ENCODE measurements at regions not wholly inside any gene's neighbourhood (a gene's known extent, or its start where the extent isn't known, plus 50 kb on each side); places are given as distances from the start of the nearest gene placed in this dataset.

DNA sequence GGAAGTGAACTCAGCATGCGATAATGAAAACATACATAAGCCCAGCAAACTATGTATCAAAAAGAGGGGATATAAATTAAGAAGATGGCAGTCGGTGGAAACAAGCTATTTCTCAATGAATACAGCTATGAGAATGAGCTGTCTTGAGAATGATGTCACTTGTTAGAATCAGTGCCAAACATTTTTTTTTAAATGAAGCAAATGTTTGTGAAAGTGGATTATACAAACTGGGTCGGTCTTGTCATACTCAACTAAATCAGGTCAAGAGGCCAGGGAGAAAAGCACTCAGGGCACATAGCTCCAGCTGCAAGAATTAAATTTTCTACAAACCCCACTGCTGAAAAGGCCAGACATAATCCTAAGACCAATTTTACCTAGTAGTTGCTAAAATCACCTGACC lies 1048.4 kb downstream of the SLITRK1 start:
- H3K4me3 ChIP-seq (ENCODE audit: low read depth, low read length) = no peak overlapping the region
- no peak overlapping the region for H3K9ac ChIP-seq (ENCODE audit: low read depth, low read length)
- H3K36me3 ChIP-seq (ENCODE audit: control insufficient read depth, insufficient read depth, low read length) = no peaks in the 10 kb centered on the region
- no peaks in the 10 kb centered on the region for H3K27me3 ChIP-seq (ENCODE audit: control insufficient read depth, insufficient read depth, low read length)
- no peaks in the 10 kb centered on the region for H3K9me3 ChIP-seq (ENCODE audit: control insufficient read depth, insufficient read depth, low read length)
- H3K4me1 ChIP-seq (ENCODE audit: control insufficient read depth, insufficient read depth, low read length) = no peaks in the 10 kb centered on the region

DNA sequence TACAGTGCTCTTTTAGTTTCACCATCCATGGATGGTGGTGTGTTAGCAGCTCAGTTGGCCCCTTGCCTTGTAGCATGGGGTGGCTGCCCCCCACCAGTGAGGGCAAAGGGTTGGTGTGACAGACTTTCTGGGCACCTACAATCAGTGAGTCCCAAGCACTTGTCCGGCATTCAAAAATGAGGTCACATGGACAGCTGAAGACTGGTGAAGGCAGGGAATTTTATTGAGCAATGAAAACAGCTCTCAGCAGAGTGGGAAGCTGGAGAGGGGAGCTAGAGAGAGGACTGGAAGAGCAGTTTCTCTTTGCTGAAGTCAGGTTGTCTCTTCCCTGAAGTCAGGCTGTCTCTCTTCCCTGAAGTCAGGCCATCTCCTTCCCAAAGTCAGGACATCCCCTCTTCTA lies 1053.2 kb downstream of the SLITRK1 start:
- Histone ChIP-seq H3K4me1 (ENCODE audit: control insufficient read depth, insufficient read depth, low read length) (no peaks in the 10 kb centered on the region), H3K27me3 (ENCODE audit: control insufficient read depth, insufficient read depth, low read length) (no peaks in the 10 kb centered on the region), H3K9me3 (ENCODE audit: control insufficient read depth, insufficient read depth, low read length) (no peaks in the 10 kb centered on the region), H3K36me3 (ENCODE audit: control insufficient read depth, insufficient read depth, low read length) (no peaks in the 10 kb centered on the region), H3K9ac (ENCODE audit: low read depth, low read length) (no peak overlapping the region), H3K4me3 (ENCODE audit: low read depth, low read length) (no peak overlapping the region)

DNA sequence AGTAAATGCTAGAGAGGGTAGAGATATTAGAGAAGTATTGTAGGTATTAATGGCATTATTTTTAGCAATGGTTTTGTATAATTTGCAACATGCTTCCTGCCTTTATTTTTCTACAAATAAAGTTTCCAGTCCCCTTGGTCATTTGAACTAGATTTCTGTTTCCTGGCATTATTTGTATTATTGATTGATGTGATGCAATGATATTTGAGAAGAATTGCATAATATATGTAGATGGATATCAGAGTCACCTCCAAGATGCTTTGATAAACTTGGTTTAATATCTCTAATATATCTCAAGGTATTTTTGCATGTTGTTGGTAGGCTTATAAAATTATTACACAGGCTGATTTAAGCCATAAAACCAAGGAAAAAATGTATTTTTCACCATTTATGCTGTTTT lies 1054.5 kb downstream of the SLITRK1 start:
- no peaks in the 10 kb centered on the region for H3K4me1 ChIP-seq (ENCODE audit: control insufficient read depth, insufficient read depth, low read length)
- H3K36me3 ChIP-seq (ENCODE audit: control insufficient read depth, insufficient read depth, low read length) = no peaks in the 10 kb centered on the region
- H3K9me3 ChIP-seq (ENCODE audit: control insufficient read depth, insufficient read depth, low read length) = no peaks in the 10 kb centered on the region
- no peaks in the 10 kb centered on the region for H3K27me3 ChIP-seq (ENCODE audit: control insufficient read depth, insufficient read depth, low read length)
- H3K9ac ChIP-seq (ENCODE audit: low read depth, low read length) = no peak overlapping the region
- no peak overlapping the region for H3K4me3 ChIP-seq (ENCODE audit: low read depth, low read length)

DNA sequence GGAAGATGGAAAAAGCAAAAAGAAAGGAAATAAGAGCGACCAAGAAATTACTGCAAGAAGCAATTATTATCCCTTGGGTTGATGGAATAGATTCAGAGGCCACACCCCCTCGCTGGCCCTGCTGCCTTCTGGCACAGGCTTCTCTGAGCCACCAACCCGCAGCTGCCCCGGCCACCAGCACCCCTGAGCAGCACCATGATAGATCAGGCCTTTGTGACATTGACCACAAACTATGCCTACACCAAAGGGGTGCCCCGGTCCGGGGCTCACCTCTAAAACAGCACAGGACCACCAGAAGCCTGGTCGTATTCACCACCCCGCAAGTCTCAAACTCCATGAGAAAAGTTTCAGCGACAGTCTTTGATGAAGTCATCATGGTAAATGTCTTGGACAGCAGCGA lies 1059.3 kb downstream of the SLITRK1 start:
- Histone ChIP-seq H3K27me3 (ENCODE audit: control insufficient read depth, insufficient read depth, low read length) (no peaks in the 10 kb centered on the region), H3K9ac (ENCODE audit: low read depth, low read length) (no peak overlapping the region), H3K4me1 (ENCODE audit: control insufficient read depth, insufficient read depth, low read length) (no peaks in the 10 kb centered on the region)

DNA sequence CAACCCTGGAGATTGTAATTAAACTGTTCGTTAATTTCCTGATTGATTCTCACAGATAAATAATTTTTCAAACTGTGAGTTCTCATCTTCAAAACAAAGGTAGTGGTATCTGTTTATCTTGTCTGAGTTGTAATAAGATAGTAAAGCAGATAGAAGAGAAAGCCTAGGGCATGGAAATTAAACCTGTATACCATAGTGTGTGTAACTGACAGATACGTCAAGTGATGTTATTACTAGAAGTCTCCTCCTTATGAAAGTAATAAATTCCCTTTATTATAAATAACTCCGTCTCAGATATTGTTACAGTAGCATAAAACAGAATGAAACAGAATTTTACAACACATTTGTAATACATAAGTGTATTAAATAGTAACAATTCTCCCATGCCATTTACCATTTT lies 1065.1 kb downstream of the SLITRK1 start:
- H3K9ac ChIP-seq (ENCODE audit: low read depth, low read length) = no peak overlapping the region
- no peaks in the 10 kb centered on the region for H3K9me3 ChIP-seq (ENCODE audit: control insufficient read depth, insufficient read depth, low read length)
- H3K4me1 ChIP-seq (ENCODE audit: control insufficient read depth, insufficient read depth, low read length) = no peaks in the 10 kb centered on the region
- no peaks in the 10 kb centered on the region for H3K27me3 ChIP-seq (ENCODE audit: control insufficient read depth, insufficient read depth, low read length)
- no peak overlapping the region for H3K4me3 ChIP-seq (ENCODE audit: low read depth, low read length)
- no peaks in the 10 kb centered on the region for H3K36me3 ChIP-seq (ENCODE audit: control insufficient read depth, insufficient read depth, low read length)

More for the DNA sequence above, 1059.3 kb downstream of the SLITRK1 start:
- Histone ChIP-seq H3K4me3 (ENCODE audit: low read depth, low read length) (no peak overlapping the region), H3K9me3 (ENCODE audit: control insufficient read depth, insufficient read depth, low read length) (no peaks in the 10 kb centered on the region), H3K36me3 (ENCODE audit: control insufficient read depth, insufficient read depth, low read length) (no peaks in the 10 kb centered on the region)

DNA sequence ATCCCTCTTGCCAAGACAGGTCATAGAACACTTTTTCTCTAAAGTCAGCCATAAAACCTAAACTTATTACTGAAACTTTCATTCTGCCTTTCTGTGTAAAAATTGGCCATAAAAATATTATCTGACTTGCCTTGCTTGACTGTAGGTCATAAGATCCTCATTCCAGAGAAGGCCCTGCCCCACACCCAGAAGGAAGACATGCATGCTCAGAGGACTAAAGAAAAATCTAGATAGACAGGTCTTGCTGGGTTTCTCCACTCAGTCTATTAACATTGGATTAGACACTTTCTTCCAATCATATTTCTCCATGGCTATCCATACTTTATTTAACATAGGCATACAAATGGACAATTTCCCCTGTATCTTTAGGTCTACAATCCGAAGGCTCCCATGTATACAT lies 1066.5 kb downstream of the SLITRK1 start:
- peaks cover 2% of the 10 kb centered on the region for H3K9me3 ChIP-seq (ENCODE audit: control insufficient read depth, insufficient read depth, low read length)
- no peak overlapping the region for H3K4me3 ChIP-seq (ENCODE audit: low read depth, low read length)

DNA sequence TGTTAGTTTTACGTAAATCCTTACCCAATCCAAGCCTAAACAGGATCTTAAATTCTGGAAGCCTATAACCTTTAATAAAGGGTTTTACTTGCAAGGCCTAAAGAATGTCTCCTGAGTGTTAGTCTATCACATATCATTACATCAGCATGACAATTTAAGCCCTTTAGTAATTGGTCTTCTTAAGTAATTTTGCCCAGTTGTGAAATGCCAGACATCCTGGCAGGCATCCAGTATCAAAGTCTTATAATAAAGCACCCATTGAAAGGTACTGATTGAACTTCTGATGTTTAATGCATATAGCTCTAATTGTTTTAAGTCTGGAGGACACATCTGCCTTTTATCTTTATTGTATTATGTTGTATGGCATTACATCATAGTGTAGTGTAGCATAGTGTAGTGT lies 1078.9 kb downstream of the SLITRK1 start:
- no peaks in the 10 kb centered on the region for H3K36me3 ChIP-seq (ENCODE audit: control insufficient read depth, insufficient read depth, low read length)
- H3K4me1 ChIP-seq (ENCODE audit: control insufficient read depth, insufficient read depth, low read length) = no peaks in the 10 kb centered on the region
- H3K9me3 ChIP-seq (ENCODE audit: control insufficient read depth, insufficient read depth, low read length) = no peaks in the 10 kb centered on the region
- no peaks in the 10 kb centered on the region for H3K27me3 ChIP-seq (ENCODE audit: control insufficient read depth, insufficient read depth, low read length)
- no peak overlapping the region for H3K9ac ChIP-seq (ENCODE audit: low read depth, low read length)
- H3K4me3 ChIP-seq (ENCODE audit: low read depth, low read length) = no peak overlapping the region

More for the DNA sequence above, 1066.5 kb downstream of the SLITRK1 start:
- Histone ChIP-seq H3K4me1 (ENCODE audit: control insufficient read depth, insufficient read depth, low read length) (no peaks in the 10 kb centered on the region), H3K9ac (ENCODE audit: low read depth, low read length) (no peak overlapping the region), H3K27me3 (ENCODE audit: control insufficient read depth, insufficient read depth, low read length) (no peaks in the 10 kb centered on the region), H3K36me3 (ENCODE audit: control insufficient read depth, insufficient read depth, low read length) (no peaks in the 10 kb centered on the region)

DNA sequence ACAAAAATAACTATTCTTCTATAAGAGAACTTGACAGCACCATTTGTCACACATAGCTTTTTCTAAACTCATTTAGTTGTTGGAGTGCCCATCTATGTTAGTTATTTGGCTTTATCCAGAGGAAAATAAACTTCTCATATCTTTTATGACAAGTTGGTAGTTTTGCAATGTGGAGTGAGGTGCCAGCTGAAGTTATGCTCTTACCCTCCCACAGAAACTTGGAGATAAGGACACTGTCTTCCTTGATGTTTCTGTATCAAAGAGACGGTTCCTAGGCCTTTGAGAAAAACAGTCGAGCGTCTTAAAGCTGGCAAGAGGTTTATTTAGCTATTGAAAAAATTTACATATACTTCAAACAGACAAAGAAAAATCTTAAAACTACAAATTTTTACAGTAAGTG lies 1079.7 kb downstream of the SLITRK1 start:
- no peaks in the 10 kb centered on the region for H3K9me3 ChIP-seq (ENCODE audit: control insufficient read depth, insufficient read depth, low read length)
- no peak overlapping the region for H3K9ac ChIP-seq (ENCODE audit: low read depth, low read length)
- no peaks in the 10 kb centered on the region for H3K27me3 ChIP-seq (ENCODE audit: control insufficient read depth, insufficient read depth, low read length)
- H3K36me3 ChIP-seq (ENCODE audit: control insufficient read depth, insufficient read depth, low read length) = no peaks in the 10 kb centered on the region
- no peak overlapping the region for H3K4me3 ChIP-seq (ENCODE audit: low read depth, low read length)
- no peaks in the 10 kb centered on the region for H3K4me1 ChIP-seq (ENCODE audit: control insufficient read depth, insufficient read depth, low read length)

DNA sequence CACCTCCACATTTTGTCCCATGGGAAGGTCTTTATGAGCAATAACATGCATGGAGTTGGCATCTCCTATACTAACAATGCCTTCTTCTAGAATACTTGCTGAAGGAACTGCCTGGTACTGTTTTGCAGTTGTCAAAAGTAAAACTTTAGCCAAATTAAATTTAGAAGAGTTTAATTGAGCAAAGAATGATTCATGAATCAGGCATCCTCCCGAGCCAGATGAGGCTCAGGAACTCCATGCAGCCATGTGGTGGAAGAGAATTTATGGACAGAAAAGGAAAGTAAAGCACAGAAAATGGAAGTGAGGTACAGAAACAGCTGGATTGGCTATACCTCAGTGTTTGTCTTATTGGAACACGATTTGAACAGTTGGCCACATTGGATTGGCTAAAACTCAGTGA lies 1081.9 kb downstream of the SLITRK1 start:
- Histone ChIP-seq H3K4me3 (ENCODE audit: low read depth, low read length) (no peak overlapping the region), H3K9me3 (ENCODE audit: control insufficient read depth, insufficient read depth, low read length) (no peaks in the 10 kb centered on the region), H3K4me1 (ENCODE audit: control insufficient read depth, insufficient read depth, low read length) (no peaks in the 10 kb centered on the region), H3K9ac (ENCODE audit: low read depth, low read length) (no peak overlapping the region), H3K36me3 (ENCODE audit: control insufficient read depth, insufficient read depth, low read length) (no peaks in the 10 kb centered on the region), H3K27me3 (ENCODE audit: control insufficient read depth, insufficient read depth, low read length) (no peaks in the 10 kb centered on the region)

DNA sequence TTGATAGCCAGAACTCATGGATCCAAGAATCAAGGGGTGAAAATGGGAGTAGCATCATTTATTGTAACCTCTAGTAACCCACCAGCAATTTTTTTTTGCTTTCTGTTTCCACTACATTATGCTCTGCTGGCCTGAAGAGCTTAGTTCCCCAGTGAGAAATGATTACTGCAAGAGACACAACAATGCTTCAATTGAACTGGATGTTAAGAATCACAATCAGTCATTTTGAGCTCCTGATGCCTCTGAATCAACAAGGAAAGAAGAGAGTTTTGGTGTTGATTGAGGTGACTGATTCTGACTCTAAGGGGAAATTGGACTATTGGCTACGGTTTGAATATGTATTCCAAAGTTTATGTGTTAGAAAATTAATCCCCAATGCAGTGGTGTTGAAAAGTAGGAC lies 1084.4 kb downstream of the SLITRK1 start:
- Histone ChIP-seq H3K4me3 (ENCODE audit: low read depth, low read length) (no peak overlapping the region), H3K9ac (ENCODE audit: low read depth, low read length) (no peak overlapping the region), H3K27me3 (ENCODE audit: control insufficient read depth, insufficient read depth, low read length) (no peaks in the 10 kb centered on the region), H3K9me3 (ENCODE audit: control insufficient read depth, insufficient read depth, low read length) (no peaks in the 10 kb centered on the region), H3K36me3 (ENCODE audit: control insufficient read depth, insufficient read depth, low read length) (no peaks in the 10 kb centered on the region), H3K4me1 (ENCODE audit: control insufficient read depth, insufficient read depth, low read length) (no peaks in the 10 kb centered on the region)

DNA sequence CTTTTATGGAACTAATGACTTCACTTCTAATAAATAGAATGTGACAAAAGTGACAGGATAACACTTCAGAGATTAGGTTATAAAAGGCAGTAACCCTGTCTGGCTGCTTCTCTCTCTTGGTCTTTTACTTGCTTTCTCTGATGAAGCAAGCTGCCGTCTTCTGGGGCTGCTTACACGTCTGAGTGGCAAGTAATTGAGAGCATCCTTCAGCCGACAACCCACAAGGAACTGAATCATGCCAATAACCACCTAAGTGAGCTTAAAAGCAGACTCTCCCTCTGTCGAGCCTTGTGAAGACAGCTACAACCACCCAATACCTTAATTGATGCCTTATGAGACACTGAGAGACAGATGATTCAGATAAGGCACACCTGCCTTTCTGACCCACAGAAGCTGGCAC lies 1091.2 kb downstream of the SLITRK1 start:
- H3K9ac ChIP-seq (ENCODE audit: low read depth, low read length) = no peak overlapping the region
- no peaks in the 10 kb centered on the region for H3K27me3 ChIP-seq (ENCODE audit: control insufficient read depth, insufficient read depth, low read length)
- H3K4me3 ChIP-seq (ENCODE audit: low read depth, low read length) = no peak overlapping the region
- no peaks in the 10 kb centered on the region for H3K4me1 ChIP-seq (ENCODE audit: control insufficient read depth, insufficient read depth, low read length)
- H3K36me3 ChIP-seq (ENCODE audit: control insufficient read depth, insufficient read depth, low read length) = no peaks in the 10 kb centered on the region
- H3K9me3 ChIP-seq (ENCODE audit: control insufficient read depth, insufficient read depth, low read length) = no peaks in the 10 kb centered on the region

DNA sequence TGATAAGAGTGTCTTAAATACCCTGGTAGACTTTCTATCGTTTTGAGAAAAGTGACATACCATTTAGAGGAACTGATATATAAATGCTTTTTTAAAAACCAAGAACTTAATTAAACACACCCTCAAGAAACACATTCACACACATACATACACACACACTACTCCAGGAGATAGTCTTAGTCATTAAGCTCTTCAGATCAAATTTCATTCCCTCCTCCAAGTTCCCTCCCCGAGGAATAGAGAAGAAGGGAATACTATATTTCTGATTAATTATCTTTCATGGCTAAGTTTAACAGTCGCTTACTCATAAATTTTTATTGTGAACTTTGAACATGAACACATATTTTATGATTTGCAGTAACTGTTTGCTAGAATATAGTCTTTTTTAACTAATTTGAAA lies 1109.5 kb downstream of the SLITRK1 start:
- H3K27me3 ChIP-seq (ENCODE audit: control insufficient read depth, insufficient read depth, low read length) = no peaks in the 10 kb centered on the region
- no peaks in the 10 kb centered on the region for H3K36me3 ChIP-seq (ENCODE audit: control insufficient read depth, insufficient read depth, low read length)
- no peak overlapping the region for H3K9ac ChIP-seq (ENCODE audit: low read depth, low read length)
- no peaks in the 10 kb centered on the region for H3K4me1 ChIP-seq (ENCODE audit: control insufficient read depth, insufficient read depth, low read length)
- H3K4me3 ChIP-seq (ENCODE audit: low read depth, low read length) = no peak overlapping the region
- no peaks in the 10 kb centered on the region for H3K9me3 ChIP-seq (ENCODE audit: control insufficient read depth, insufficient read depth, low read length)
